ENCODE measurements at regions not wholly inside any gene's neighbourhood (a gene's known extent, or its start where the extent isn't known, plus 50 kb on each side); places are given as distances from the start of the nearest gene placed in this dataset.
"Not testable (repeated sequence)": the region's sequence is repeated elsewhere in the genome, so short reads cannot be mapped to it uniquely, and the experiment has no call there.

- in situ Hi-C loops (cut with HindIII; ENCODE audit: low pct_ligation_motif_present, low pct_unique_long_range_greater_than_20kb, low sequenced_read_pairs), result no loop called here
- no peak for DNase-seq
These were observed 445.6 kb downstream of the FAT4 start for GRCh38 chr4:125760201-125760819.

- in situ Hi-C loops (cut with HindIII; ENCODE audit: low pct_ligation_motif_present, low pct_unique_long_range_greater_than_20kb, low sequenced_read_pairs), result no loop called here
- DNase-seq, result no peak
These were observed 446.2 kb downstream of the FAT4 start for GRCh38 chr4:125760956-125761355.

- in situ Hi-C loops (cut with HindIII; ENCODE audit: low pct_ligation_motif_present, low pct_unique_long_range_greater_than_20kb, low sequenced_read_pairs), result no loop called here
- peak; percentile 7 for DNase-seq
These were observed 447.8 kb downstream of the FAT4 start for GRCh38 chr4:125762537-125762936.

GRCh38 chr4:125765941-125766340, 451.2 kb downstream of the FAT4 start:
- in situ Hi-C loops (cut with HindIII; ENCODE audit: low pct_ligation_motif_present, low pct_unique_long_range_greater_than_20kb, low sequenced_read_pairs), result no loop called here
- no peak for DNase-seq

GRCh38 chr4:125770814-125771398, 456.2 kb downstream of the FAT4 start:
- DNase-seq, result no peak
- in situ Hi-C loops (cut with HindIII; ENCODE audit: low pct_ligation_motif_present, low pct_unique_long_range_greater_than_20kb, low sequenced_read_pairs), result no loop called here

- DNase-seq, result no peak
- in situ Hi-C loops (cut with HindIII; ENCODE audit: low pct_ligation_motif_present, low pct_unique_long_range_greater_than_20kb, low sequenced_read_pairs), result no loop called here
These were observed 457.9 kb downstream of the FAT4 start for GRCh38 chr4:125772680-125773079.

GRCh38 chr4:125773502-125773901, 458.7 kb downstream of the FAT4 start:
- in situ Hi-C loops (cut with HindIII; ENCODE audit: low pct_ligation_motif_present, low pct_unique_long_range_greater_than_20kb, low sequenced_read_pairs), result no loop called here
- DNase-seq, result no peak

GRCh38 chr4:125773931-125774330, 459.2 kb downstream of the FAT4 start:
- DNase-seq, result no peak
- in situ Hi-C loops (cut with HindIII; ENCODE audit: low pct_ligation_motif_present, low pct_unique_long_range_greater_than_20kb, low sequenced_read_pairs), result no loop called here

- DNase-seq, result no peak
- in situ Hi-C loops (cut with HindIII; ENCODE audit: low pct_ligation_motif_present, low pct_unique_long_range_greater_than_20kb, low sequenced_read_pairs), result no loop called here
These were observed 461.4 kb downstream of the FAT4 start for GRCh38 chr4:125776146-125776545.

GRCh38 chr4:125780164-125780563, 465.4 kb downstream of the FAT4 start:
- DNase-seq, result no peak
- in situ Hi-C loops (cut with HindIII; ENCODE audit: low pct_ligation_motif_present, low pct_unique_long_range_greater_than_20kb, low sequenced_read_pairs), result no loop called here

GRCh38 chr4:125780747-125781146, 466.0 kb downstream of the FAT4 start:
- in situ Hi-C loops (cut with HindIII; ENCODE audit: low pct_ligation_motif_present, low pct_unique_long_range_greater_than_20kb, low sequenced_read_pairs), result no loop called here
- no peak for DNase-seq

GRCh38 chr4:125781651-125782050, 466.9 kb downstream of the FAT4 start:
- DNase-seq, result no peak

GRCh38 chr4:125784741-125785140, 470.0 kb downstream of the FAT4 start:
- in situ Hi-C loops (cut with HindIII; ENCODE audit: low pct_ligation_motif_present, low pct_unique_long_range_greater_than_20kb, low sequenced_read_pairs), result no loop called here
- no peak for DNase-seq

More at GRCh38 chr4:125781651-125782050, 466.9 kb downstream of the FAT4 start:
- in situ Hi-C loops (cut with HindIII; ENCODE audit: low pct_ligation_motif_present, low pct_unique_long_range_greater_than_20kb, low sequenced_read_pairs), result no loop called here

- peak; percentile 5 for DNase-seq
- in situ Hi-C loops (cut with HindIII; ENCODE audit: low pct_ligation_motif_present, low pct_unique_long_range_greater_than_20kb, low sequenced_read_pairs), result no loop called here
These were observed 473.0 kb downstream of the FAT4 start for GRCh38 chr4:125787707-125788106.

GRCh38 chr4:125789023-125789422, 474.3 kb downstream of the FAT4 start:
- DNase-seq, result no peak
- in situ Hi-C loops (cut with HindIII; ENCODE audit: low pct_ligation_motif_present, low pct_unique_long_range_greater_than_20kb, low sequenced_read_pairs), result no loop called here

GRCh38 chr4:125791896-125792295, 477.1 kb downstream of the FAT4 start:
- no peak for DNase-seq
- in situ Hi-C loops (cut with HindIII; ENCODE audit: low pct_ligation_motif_present, low pct_unique_long_range_greater_than_20kb, low sequenced_read_pairs), result no loop called here

- DNase-seq, result no peak
- in situ Hi-C loops (cut with HindIII; ENCODE audit: low pct_ligation_motif_present, low pct_unique_long_range_greater_than_20kb, low sequenced_read_pairs), result no loop called here
These were observed 480.2 kb downstream of the FAT4 start for GRCh38 chr4:125794989-125795388.

- in situ Hi-C loops (cut with HindIII; ENCODE audit: low pct_ligation_motif_present, low pct_unique_long_range_greater_than_20kb, low sequenced_read_pairs), result no loop called here
- DNase-seq, result no peak
These were observed 481.4 kb downstream of the FAT4 start for GRCh38 chr4:125796138-125796537.

GRCh38 chr4:125797621-125798020, 482.9 kb downstream of the FAT4 start:
- DNase-seq; in situ Hi-C loops (cut with HindIII; ENCODE audit: low pct_ligation_motif_present, low pct_unique_long_range_greater_than_20kb, low sequenced_read_pairs): not testable (repeated sequence)

- no peak for DNase-seq
- in situ Hi-C loops (cut with HindIII; ENCODE audit: low pct_ligation_motif_present, low pct_unique_long_range_greater_than_20kb, low sequenced_read_pairs), result no loop called here
These were observed 486.6 kb downstream of the FAT4 start for GRCh38 chr4:125801373-125801772.
